Smooth muscle cell (in vitro differentiated cells): ENCODE measurements at regions not wholly inside any gene's neighbourhood (a gene's known extent, or its start where the extent isn't known, plus 50 kb on each side); places are given as distances from the start of the nearest gene placed in this dataset.

Experiments used
- DNase-seq: peaks from one replicate; lab custom pipeline; 2025; ENCODE audit not compliant: unreplicated experiment; lab: John Stamatoyannopoulos, UW
- H2AFZ ChIP-seq: fragments of 200-600 bp; sonication (generic); 2 replicates; pipeline ENCODE4 v1.6.0; 2016; ENCODE audit warnings: antibody characterized with exemption, low read depth, mild to moderate bottlenecking
- H3F3A ChIP-seq: fragments of 200-600 bp; sonication (generic); 2 replicates; pipeline ENCODE4 v1.6.0; 2017; ENCODE audit warnings: antibody characterized with exemption, low read depth
- H3K27ac ChIP-seq: fragments of 200-600 bp; sonication (generic); 2 replicates; pipeline ENCODE4 v1.5.1; 2016; ENCODE audit warnings: low read depth, mild to moderate bottlenecking
- H3K27me3 ChIP-seq: fragments of 200-600 bp; sonication (generic); 2 replicates; pipeline ENCODE4 v1.6.1; 2016; ENCODE audit warnings: low read depth, mild to moderate bottlenecking
- H3K36me3 ChIP-seq: fragments of 200-600 bp; sonication (generic); 2 replicates; pipeline ENCODE4 v1.5.1; 2016; ENCODE audit warnings: low read depth
- H3K4me1 ChIP-seq: fragments of 200-600 bp; sonication (generic); 2 replicates; pipeline ENCODE4 v1.5.1; 2016; ENCODE audit warnings: low read depth
- H3K4me2 ChIP-seq: fragments of 200-600 bp; sonication (generic); 2 replicates; pipeline ENCODE4 v1.6.0; 2016; ENCODE audit warnings: mild to moderate bottlenecking
- H3K4me3 ChIP-seq: fragments of 200-600 bp; sonication (generic); 2 replicates; pipeline ENCODE4 v1.5.1; 2016; ENCODE audit warnings: mild to moderate bottlenecking
- H3K79me2 ChIP-seq: fragments of 200-600 bp; sonication (generic); 2 replicates; pipeline ENCODE4 v1.6.0; 2016; ENCODE audit warnings: low read depth, mild to moderate bottlenecking
- H3K9ac ChIP-seq: fragments of 200-600 bp; sonication (generic); 2 replicates; pipeline ENCODE4 v1.6.0; 2016; ENCODE audit warnings: low read depth
- H3K9me3 ChIP-seq: fragments of 200-600 bp; sonication (generic); replicated peaks from 2 replicates; pipeline ENCODE4 v1.5.1; 2016; ENCODE audit warnings: low read depth
- H4K20me1 ChIP-seq: fragments of 200-600 bp; sonication (generic); 2 replicates; pipeline ENCODE4 v1.6.0; 2016; ENCODE audit warnings: low read depth
- WGBS: methylation state at CpG from one replicate; pipeline ENCODE4 v1.1.7; 2016; ENCODE audit warnings: low lambda C conversion rate; 5-methylcytosine and 5-hydroxymethylcytosine counted together
- TF ChIP-seq, protein P1 (sequence below): fragments of 200-600 bp; sonication (generic); IDR thresholded peaks from 2 replicates; pipeline ENCODE4 v1.5.1; 2017; ENCODE audit warnings: borderline replicate concordance, mild to moderate bottlenecking, antibody characterized with exemption; ENCODE audit not compliant: insufficient read depth, poor library complexity, severe bottlenecking

DNA sequence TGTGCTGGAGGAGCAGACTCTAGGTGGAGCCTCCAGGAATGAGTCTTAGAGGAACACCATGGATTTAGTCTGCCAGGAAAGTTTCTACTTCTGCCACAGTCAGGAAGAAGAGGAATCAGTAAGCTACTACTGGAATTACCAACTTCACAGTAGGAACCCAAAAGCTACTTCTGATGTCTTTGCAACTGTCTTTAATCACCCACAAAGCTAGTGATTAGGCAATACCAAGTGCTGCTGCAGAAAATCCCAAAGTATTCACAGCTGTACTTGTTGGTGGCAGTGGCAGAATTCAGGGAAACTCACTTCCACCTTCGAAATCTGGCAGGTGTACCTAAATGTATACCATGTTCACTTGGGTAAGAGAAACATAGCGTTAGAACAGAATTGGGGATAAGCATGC is 264.5 kb upstream of the SORL1-AS1 start:
- Histone ChIP-seq H3K4me2 (no peak overlapping the region), H3K36me3 (no peaks in the 10 kb centered on the region), H3K9ac (no peak overlapping the region), H4K20me1 (no peaks in the 10 kb centered on the region), H3K79me2 (no peaks in the 10 kb centered on the region), H3F3A (no peaks in the 10 kb centered on the region), H3K27ac (no peak overlapping the region), H3K4me1 (no peaks in the 10 kb centered on the region), H2AFZ (no peak overlapping the region), H3K4me3 (no peak overlapping the region), H3K9me3 (no peaks in the 10 kb centered on the region), H3K27me3 (no peaks in the 10 kb centered on the region)
- 97% methylated on average over 2 of the region's 2 CpGs for WGBS
- no peak for DNase-seq
- TF ChIP-seq, protein P1, sequence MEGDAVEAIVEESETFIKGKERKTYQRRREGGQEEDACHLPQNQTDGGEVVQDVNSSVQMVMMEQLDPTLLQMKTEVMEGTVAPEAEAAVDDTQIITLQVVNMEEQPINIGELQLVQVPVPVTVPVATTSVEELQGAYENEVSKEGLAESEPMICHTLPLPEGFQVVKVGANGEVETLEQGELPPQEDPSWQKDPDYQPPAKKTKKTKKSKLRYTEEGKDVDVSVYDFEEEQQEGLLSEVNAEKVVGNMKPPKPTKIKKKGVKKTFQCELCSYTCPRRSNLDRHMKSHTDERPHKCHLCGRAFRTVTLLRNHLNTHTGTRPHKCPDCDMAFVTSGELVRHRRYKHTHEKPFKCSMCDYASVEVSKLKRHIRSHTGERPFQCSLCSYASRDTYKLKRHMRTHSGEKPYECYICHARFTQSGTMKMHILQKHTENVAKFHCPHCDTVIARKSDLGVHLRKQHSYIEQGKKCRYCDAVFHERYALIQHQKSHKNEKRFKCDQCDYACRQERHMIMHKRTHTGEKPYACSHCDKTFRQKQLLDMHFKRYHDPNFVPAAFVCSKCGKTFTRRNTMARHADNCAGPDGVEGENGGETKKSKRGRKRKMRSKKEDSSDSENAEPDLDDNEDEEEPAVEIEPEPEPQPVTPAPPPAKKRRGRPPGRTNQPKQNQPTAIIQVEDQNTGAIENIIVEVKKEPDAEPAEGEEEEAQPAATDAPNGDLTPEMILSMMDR = no peak

DNA sequence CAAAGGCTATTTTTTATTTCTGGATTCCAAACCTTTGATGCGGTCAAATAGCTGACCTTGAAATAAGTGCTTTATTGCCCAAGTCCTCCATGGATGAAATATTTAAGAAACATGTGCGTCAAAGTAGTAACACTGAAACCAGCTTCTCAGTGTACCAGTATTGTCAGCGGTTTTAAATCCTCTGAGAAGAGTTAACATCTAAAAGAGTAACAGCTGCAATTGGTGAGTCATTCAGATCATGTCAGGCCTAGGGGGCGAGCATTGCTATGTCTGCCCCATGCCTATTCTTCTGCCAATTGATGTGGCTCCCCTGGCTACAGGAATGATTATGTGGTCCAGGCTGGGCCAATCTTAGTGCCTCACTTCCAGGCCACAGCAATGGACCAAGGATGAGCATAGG is 263.3 kb upstream of the SORL1-AS1 start:
- Histone ChIP-seq H3K27me3 (no peaks in the 10 kb centered on the region), H3K9ac (no peak overlapping the region), H3K4me1 (no peaks in the 10 kb centered on the region), H3K9me3 (no peaks in the 10 kb centered on the region), H3K79me2 (no peaks in the 10 kb centered on the region), H3K27ac (no peak overlapping the region), H3F3A (no peaks in the 10 kb centered on the region), H3K36me3 (no peaks in the 10 kb centered on the region), H2AFZ (no peak overlapping the region), H3K4me2 (no peak overlapping the region), H4K20me1 (no peaks in the 10 kb centered on the region), H3K4me3 (no peak overlapping the region)
- TF ChIP-seq, protein P1 = no peak
- DNase-seq = no peak
- 43% methylated on average over 4 of the region's 4 CpGs for WGBS

DNA sequence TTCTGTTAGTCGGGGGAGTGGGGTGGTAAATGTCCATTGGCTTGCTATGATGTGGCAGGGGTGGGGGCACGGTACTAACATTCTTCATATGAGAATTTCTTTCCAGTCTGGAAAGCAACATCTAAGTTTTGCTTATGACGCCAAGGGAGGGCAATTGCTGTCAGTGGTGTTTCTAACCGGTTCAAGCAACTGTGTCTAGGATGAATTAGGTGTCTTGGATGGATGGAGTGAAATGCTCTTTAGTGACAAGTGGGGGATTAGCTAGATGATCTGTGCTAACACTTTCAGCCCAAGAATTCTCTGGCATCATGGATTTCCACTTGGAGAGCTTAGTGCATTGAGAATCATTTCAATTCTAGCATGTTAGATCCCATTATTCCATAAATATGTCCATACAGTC is 262.6 kb upstream of the SORL1-AS1 start:
- Histone ChIP-seq H3F3A (no peaks in the 10 kb centered on the region), H3K27ac (no peak overlapping the region), H3K9me3 (no peaks in the 10 kb centered on the region), H3K4me3 (no peak overlapping the region), H3K4me1 (no peaks in the 10 kb centered on the region), H3K9ac (no peak overlapping the region), H4K20me1 (no peaks in the 10 kb centered on the region), H3K4me2 (no peak overlapping the region), H2AFZ (no peak overlapping the region), H3K79me2 (no peaks in the 10 kb centered on the region), H3K36me3 (no peaks in the 10 kb centered on the region), H3K27me3 (no peaks in the 10 kb centered on the region)
- WGBS = 71% methylated on average over 4 of the region's 4 CpGs
- DNase-seq = no peak
- TF ChIP-seq, protein P1 = no peak

DNA sequence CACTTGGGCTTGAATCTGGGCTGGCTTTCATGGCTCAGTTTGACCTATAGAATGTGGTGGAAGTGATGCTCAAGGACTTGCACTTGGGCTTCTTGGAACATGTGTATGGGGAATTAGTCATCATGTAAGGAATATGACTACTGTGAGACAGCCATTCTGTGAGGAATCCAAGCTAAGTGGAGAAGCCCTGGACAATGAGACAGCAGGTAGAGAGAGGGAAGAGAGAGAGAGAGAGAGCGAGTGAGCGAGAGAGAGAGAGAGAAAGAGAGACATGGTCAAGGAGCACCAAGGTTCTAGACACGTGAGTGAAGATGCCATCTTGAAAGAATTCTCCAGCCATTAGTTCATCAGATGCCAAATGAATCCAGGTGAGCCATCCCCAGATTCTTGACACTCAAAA is 261.6 kb upstream of the SORL1-AS1 start:
- no peak for DNase-seq
- Histone ChIP-seq H2AFZ (no peak overlapping the region), H3K27ac (no peak overlapping the region), H3K79me2 (no peaks in the 10 kb centered on the region), H3K9me3 (no peaks in the 10 kb centered on the region), H3K36me3 (no peaks in the 10 kb centered on the region), H4K20me1 (no peaks in the 10 kb centered on the region), H3K9ac (no peak overlapping the region), H3F3A (no peaks in the 10 kb centered on the region), H3K4me3 (no peak overlapping the region), H3K4me2 (no peak overlapping the region), H3K4me1 (no peaks in the 10 kb centered on the region), H3K27me3 (no peaks in the 10 kb centered on the region)
- TF ChIP-seq, protein P1 = no peak
- 89% methylated on average over 3 of the region's 3 CpGs for WGBS
